ENCODE measurements at regions not wholly inside any gene's neighbourhood (a gene's known extent, or its start where the extent isn't known, plus 50 kb on each side); places are given as distances from the start of the nearest gene placed in this dataset.

GRCh38 chr13:73390100-73390499, 331.3 kb downstream of the KLF5 start:
- no peak overlapping the region for H2AFZ ChIP-seq (ENCODE audit: low read depth)
- no peak overlapping the region for H3K4me3 ChIP-seq (IDR thresholded peaks at IDR 0.05; ENCODE audit: insufficient read depth, low read depth, low read length)
- no peaks in the 10 kb centered on the region for H3K4me1 ChIP-seq (ENCODE audit: low read depth, poor library complexity, severe bottlenecking)
- no peaks in the 10 kb centered on the region for H3K36me3 ChIP-seq (ENCODE audit: insufficient read depth)
- H3K4me2 ChIP-seq, result no peak overlapping the region
- no peak overlapping the region for H3K27ac ChIP-seq
- H3K27me3 ChIP-seq (ENCODE audit: insufficient read depth, low read depth), result no peaks in the 10 kb centered on the region
- TF ChIP-seq CTCF (conservative IDR thresholded peaks at IDR 0.05; ENCODE audit: low read depth, low read length), result no peak
- no peaks in the 10 kb centered on the region for H3K79me2 ChIP-seq (ENCODE audit: insufficient read depth, low read depth)
- H3K9ac ChIP-seq, result no peak overlapping the region
- no peaks in the 10 kb centered on the region for H4K20me1 ChIP-seq (ENCODE audit: insufficient read depth)

- Histone ChIP-seq H3K4me3 (IDR thresholded peaks at IDR 0.05; ENCODE audit: insufficient read depth, low read depth, low read length) (no peak overlapping the region), H3K4me1 (ENCODE audit: low read depth, poor library complexity, severe bottlenecking) (no peaks in the 10 kb centered on the region), H3K27me3 (ENCODE audit: insufficient read depth, low read depth) (no peaks in the 10 kb centered on the region), H2AFZ (ENCODE audit: low read depth) (no peak overlapping the region), H3K36me3 (ENCODE audit: insufficient read depth) (no peaks in the 10 kb centered on the region), H3K27ac (no peak overlapping the region), H3K4me2 (no peak overlapping the region), H3K9ac (no peak overlapping the region), H4K20me1 (ENCODE audit: insufficient read depth) (no peaks in the 10 kb centered on the region), H3K79me2 (ENCODE audit: insufficient read depth, low read depth) (no peaks in the 10 kb centered on the region)
- no peak for TF ChIP-seq CTCF (conservative IDR thresholded peaks at IDR 0.05; ENCODE audit: low read depth, low read length)
Measured at GRCh38 chr13:73388586-73388985, 329.8 kb downstream of the KLF5 start.

GRCh38 chr13:73387318-73387717, 328.5 kb downstream of the KLF5 start:
- Histone ChIP-seq H3K79me2 (ENCODE audit: insufficient read depth, low read depth) (no peaks in the 10 kb centered on the region), H4K20me1 (ENCODE audit: insufficient read depth) (no peaks in the 10 kb centered on the region), H3K36me3 (ENCODE audit: insufficient read depth) (no peaks in the 10 kb centered on the region), H2AFZ (ENCODE audit: low read depth) (no peak overlapping the region), H3K27me3 (ENCODE audit: insufficient read depth, low read depth) (no peaks in the 10 kb centered on the region), H3K4me1 (ENCODE audit: low read depth, poor library complexity, severe bottlenecking) (no peaks in the 10 kb centered on the region), H3K27ac (no peak overlapping the region), H3K9ac (no peak overlapping the region), H3K4me2 (no peak overlapping the region), H3K4me3 (IDR thresholded peaks at IDR 0.05; ENCODE audit: insufficient read depth, low read depth, low read length) (no peak overlapping the region)
- TF ChIP-seq CTCF (conservative IDR thresholded peaks at IDR 0.05; ENCODE audit: low read depth, low read length), result no peak

GRCh38 chr13:73385848-73386247, 327.0 kb downstream of the KLF5 start:
- Histone ChIP-seq H3K36me3 (ENCODE audit: insufficient read depth) (no peaks in the 10 kb centered on the region), H3K27me3 (ENCODE audit: insufficient read depth, low read depth) (no peaks in the 10 kb centered on the region), H3K4me1 (ENCODE audit: low read depth, poor library complexity, severe bottlenecking) (no peaks in the 10 kb centered on the region), H4K20me1 (ENCODE audit: insufficient read depth) (no peaks in the 10 kb centered on the region), H3K79me2 (ENCODE audit: insufficient read depth, low read depth) (no peaks in the 10 kb centered on the region), H3K27ac (no peak overlapping the region), H3K4me2 (no peak overlapping the region), H3K4me3 (IDR thresholded peaks at IDR 0.05; ENCODE audit: insufficient read depth, low read depth, low read length) (no peak overlapping the region), H3K9ac (no peak overlapping the region), H2AFZ (ENCODE audit: low read depth) (no peak overlapping the region)
- no peak for TF ChIP-seq CTCF (conservative IDR thresholded peaks at IDR 0.05; ENCODE audit: low read depth, low read length)
